Mucosa of gallbladder (tissue), 1 donor: ENCODE measurements at regions not wholly inside any gene's neighbourhood (a gene's known extent, or its start where the extent isn't known, plus 50 kb on each side); places are given as distances from the start of the nearest gene placed in this dataset.
"Not testable (repeated sequence)": the region's sequence is repeated elsewhere in the genome, so short reads cannot be mapped to it uniquely, and the experiment has no call there.

ENCODE experiments used
- DNase-seq: peaks from one replicate; pipeline ENCODE4 v3.0.0-alpha.2; 2020; ENCODE audit warnings: low spot score
- donor health status: DM: no; HTN: no; CAD: no.

- DNase-seq = no peak
These were observed 95.1 kb downstream of the RPAP3 start for GRCh38 chr12:47610686-47611252.

DNA sequence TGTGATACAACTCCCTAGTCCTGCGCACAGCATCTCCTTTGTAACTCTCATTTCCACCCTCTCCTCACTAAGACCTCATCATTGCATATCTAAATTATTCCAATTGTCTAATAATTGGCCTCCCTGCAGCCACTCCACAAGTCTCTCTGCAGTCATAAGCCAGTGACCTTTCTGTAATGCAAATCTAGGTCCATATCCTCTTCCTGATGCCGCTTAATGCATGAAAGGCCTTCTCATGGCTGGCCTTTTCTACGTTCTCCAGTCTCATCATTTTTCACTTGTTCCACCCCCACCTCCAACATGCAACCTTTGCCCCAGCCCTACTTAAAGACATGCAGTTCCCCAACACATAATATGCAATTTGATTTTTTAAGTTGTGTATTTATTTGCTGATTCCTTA, 96.0 kb downstream of the RPAP3 start:
- no peak for DNase-seq

DNA sequence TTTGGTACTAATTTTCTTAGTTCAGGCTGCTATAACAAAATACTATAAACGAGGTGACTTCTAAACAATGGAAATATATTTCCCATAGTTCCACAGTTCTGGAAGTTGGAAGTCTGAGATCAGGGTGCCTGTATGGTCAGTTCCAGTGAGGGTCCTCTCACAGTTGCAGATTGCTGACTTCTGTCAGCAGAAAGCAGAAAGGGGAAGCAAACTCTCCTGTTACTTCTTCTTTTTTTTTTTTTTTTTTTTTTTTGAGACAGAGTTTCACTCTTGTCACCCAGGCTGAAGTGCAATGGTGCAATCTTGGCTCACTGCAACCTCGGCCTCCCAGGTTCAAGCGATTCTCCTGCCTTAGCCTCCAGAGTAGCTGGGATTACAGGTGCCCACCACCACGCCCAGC, 97.2 kb downstream of the RPAP3 start:
- not testable (repeated sequence) for DNase-seq

DNA sequence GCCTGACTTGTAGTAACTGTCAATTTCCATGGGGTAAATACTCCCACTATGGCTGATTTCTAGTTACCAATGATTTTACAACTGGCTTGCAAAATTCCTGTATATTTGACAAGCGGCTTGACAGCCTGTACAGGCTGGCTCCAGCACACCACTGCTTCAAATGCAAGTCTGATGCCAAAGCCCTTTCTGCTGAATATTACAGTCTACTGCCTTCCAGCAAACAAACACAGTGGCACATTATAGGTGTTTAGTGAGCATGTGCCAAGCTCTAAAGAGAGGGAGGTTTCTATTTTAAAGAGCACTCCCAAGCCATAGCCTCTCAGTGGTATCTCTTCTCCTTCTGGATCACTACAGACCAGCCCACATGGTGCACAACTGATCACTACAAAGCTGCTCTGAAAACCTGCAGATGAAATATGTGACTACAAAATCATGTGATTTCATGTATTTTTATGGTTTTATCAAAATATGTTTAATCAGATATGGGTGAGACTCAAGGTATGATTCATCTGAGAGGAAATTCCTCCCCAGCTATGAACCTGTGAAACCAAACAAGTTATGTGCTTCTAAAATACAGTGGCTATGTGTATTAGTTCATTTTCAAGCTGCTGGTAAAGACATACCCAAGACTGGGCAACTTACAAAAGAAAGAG, 101.5 kb downstream of the RPAP3 start:
- DNase-seq = no peak

GRCh38 chr12:47602949-47603558, 102.8 kb downstream of the RPAP3 start:
- no peak for DNase-seq

GRCh38 chr12:47602325-47602724, 103.5 kb downstream of the RPAP3 start:
- DNase-seq = no peak

GRCh38 chr12:47601071-47601470, 104.8 kb downstream of the RPAP3 start:
- no peak for DNase-seq

DNA sequence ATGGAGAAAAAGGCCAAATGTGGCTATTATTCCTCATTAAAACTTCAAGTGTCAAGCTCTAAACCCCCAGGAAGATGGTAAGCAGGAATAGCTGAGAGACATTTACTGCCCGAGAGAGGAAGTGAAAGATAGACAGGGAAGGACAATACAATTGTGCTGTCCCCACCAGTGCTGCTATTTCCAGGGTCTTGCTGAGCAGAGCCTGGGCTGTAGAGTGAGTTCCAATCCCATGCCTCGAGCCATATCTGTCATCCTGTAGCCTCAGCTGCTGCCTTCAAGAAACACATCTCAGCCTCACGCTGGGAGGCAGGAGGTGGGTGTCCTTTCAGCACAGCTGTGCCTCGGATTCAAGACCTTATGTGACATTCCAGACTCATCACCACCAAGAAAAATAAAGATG, 114.0 kb downstream of the RPAP3 start:
- no peak for DNase-seq

- DNase-seq = no peak
These were observed 114.5 kb downstream of the RPAP3 start for GRCh38 chr12:47591361-47591791.

DNA sequence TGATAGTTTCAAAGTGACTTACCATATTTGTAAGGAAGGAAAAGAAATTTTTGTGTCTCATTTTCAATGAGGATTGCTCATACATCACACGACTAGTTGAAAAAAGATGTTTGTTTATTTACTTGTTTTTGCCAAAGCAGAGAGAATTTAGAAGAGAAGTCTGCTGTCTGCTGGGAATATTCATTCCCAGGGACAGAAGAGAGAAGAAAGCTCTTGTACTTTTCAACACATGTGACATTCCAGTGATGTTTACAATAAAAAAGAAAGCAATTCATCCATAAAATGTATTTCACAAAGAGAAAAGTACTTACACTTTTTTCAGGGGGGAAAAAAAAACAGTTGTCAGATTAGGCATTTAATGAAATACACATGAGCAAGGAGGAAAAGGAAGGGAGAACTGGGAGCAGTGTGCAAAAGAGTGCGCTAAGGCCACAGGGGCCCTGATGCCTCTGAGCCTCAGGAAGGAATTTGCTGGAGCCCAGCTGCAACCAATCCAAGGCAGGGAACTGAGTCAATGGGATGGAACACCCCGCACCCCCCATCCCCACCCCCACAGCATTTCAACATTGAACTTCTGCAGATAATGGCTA, 115.0 kb downstream of the RPAP3 start:
- DNase-seq = peak; percentile 12

- no peak for DNase-seq
These were observed 118.7 kb downstream of the RPAP3 start for GRCh38 chr12:47586952-47587669.

GRCh38 chr12:47585507-47585906, 120.3 kb downstream of the RPAP3 start:
- no peak for DNase-seq

DNA sequence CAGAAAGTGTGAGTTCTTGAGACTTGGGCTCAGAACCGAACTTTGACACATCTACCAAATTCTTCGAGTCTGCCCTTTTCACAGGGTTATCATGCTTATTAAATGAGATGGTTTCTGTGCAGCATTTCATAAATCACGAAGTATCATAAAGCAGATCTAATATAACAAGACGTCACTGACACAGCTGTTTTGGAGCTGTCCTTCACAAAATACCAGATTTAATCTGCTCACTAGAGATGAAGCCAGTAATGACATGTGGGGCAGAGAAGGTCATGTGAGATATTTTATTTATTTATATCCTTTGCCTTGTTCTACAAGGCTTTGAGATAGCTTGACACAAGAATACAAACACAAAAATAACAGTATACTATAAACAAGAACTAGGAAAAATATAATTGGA, 127.0 kb downstream of the RPAP3 start:
- no peak for DNase-seq

- no peak for DNase-seq
These were observed 128.4 kb downstream of the RPAP3 start for GRCh38 chr12:47577206-47577989.

GRCh38 chr12:47576289-47576945, 129.4 kb downstream of the RPAP3 start:
- DNase-seq = no peak

DNA sequence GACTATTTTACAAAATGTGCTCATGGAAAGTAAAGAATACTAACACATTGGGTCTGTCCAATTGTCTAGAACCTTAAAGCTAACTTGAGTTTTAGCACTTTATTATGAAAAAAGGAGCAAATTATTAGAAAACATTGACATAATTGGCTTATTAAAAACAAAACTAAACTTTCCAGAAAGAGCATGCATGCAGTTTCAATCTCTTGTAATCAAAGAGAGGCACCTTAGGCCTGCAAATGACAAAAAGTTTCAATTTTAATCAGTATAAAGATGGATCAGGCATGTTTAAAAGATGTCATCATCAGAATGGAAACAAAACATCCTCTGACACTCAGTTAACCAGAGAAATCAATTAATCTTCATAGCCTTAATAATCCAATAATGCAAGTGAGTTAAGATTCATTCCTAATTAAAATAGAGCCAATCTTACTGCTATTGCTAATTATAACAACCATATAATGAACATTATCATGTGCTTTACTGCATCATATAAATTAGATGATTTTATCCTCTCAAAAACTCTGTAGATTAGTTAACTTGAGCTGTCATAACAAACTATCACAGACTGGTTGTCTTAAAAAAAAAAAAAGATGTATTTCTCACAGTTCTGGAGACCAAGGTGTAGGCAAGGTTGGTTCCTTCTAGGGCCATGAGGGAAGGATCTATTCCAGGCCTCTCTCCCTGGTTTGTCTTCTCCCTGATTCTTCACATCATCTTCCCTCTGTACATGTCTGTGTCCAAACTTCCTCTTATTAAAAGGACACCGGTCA, 131.4 kb downstream of the RPAP3 start:
- DNase-seq = no peak

DNA sequence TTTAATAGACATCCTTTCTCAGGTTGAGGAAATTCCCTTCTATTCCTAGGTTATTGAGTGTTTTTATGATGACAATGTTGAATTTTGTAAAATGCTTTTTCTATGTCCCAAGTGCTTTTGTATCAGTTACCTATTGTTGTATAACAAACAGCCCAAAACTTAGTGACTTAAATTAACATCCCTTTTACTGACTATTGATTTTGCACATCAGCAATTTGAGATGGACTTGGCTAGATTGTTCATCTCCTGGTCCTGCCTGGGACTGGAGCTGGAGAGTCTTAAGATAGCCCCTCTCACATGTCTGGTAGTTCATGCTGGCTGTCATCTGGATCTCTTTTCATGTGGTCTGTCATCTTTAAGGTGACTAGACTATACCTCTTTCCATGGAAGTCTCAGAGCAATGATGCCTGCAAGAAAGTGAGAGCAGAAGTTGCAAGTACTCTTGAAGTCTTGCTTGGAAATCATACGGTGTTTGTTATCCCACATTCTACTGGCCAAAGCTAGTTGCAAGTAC, 132.6 kb downstream of the RPAP3 start:
- DNase-seq = no peak

GRCh38 chr12:47570151-47570550, 135.7 kb downstream of the RPAP3 start:
- no peak for DNase-seq

DNA sequence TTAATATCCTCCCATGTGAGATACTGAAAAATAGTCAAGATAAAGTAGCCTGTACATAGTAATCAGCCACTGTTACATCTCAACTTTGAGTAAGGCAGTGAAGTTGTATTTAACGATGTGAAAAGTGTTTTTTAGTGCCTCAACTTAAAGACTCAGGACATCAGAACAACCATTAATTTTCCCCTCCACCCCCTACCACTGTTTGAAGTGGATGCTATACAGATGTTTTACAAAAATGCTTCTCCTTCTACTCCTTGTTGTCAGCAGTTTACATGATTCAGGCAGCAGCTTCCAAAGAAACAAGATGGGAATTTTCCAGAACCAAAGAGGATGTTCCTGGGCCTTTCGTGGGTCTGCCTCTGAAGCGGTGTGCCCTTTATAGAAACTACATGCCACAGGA, 143.6 kb downstream of the RPAP3 start:
- DNase-seq = no peak

DNA sequence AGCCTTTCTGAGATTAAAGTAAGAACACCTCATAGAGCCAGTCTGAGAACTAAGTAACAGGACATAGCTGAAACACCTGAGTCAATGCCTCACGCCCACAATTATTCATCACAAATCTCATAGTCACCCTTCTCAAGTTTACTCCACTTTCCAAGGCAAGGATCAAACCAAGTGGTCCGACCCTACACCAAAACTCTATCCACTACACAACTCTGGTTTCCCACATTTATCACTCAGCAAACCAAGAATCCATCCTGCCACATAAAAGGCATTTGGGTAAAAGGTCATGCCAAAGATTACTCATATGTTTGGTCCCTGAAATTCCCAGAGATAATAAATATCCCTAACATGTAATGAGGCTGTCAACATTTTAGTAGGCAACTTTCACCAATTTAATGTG, 144.1 kb downstream of the RPAP3 start:
- no peak for DNase-seq
